ENCODE measurements at regions not wholly inside any gene's neighbourhood (a gene's known extent, or its start where the extent isn't known, plus 50 kb on each side); places are given as distances from the start of the nearest gene placed in this dataset.
"Not testable (repeated sequence)": the region's sequence is repeated elsewhere in the genome, so short reads cannot be mapped to it uniquely, and the experiment has no call there.

DNA sequence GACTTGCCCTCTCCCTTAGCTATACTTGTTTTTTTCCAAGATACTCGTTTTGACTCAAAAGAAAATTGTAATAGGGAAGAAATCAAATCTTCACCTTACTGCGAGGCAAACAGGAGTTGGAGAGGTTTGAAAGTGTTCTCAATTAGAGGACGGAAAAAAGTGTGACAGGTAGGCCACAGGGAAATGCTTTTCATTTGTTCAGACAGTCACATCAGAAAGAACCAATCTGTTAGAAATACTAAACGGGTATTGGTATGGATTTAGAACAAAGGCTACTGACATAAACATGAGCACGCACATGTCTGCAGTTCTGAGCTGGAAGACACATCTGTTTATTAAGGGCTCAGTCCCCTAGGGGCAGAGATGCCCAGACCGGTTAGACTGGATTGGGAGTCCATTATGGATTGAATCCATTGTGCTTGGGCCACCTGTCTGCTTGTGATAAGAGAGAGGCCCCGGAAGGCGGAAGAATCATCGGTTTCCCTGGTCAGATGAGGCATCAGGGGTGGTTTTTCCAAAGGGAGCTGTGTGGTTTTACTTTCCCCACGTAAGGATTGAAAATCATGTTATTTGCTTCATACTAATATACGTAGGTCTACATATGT, 220.9 kb upstream of the MYLIP start:
- no peak overlapping the region for H3K4me3 ChIP-seq (ENCODE audit: low read depth, low read length)
- TF ChIP-seq, protein P1, sequence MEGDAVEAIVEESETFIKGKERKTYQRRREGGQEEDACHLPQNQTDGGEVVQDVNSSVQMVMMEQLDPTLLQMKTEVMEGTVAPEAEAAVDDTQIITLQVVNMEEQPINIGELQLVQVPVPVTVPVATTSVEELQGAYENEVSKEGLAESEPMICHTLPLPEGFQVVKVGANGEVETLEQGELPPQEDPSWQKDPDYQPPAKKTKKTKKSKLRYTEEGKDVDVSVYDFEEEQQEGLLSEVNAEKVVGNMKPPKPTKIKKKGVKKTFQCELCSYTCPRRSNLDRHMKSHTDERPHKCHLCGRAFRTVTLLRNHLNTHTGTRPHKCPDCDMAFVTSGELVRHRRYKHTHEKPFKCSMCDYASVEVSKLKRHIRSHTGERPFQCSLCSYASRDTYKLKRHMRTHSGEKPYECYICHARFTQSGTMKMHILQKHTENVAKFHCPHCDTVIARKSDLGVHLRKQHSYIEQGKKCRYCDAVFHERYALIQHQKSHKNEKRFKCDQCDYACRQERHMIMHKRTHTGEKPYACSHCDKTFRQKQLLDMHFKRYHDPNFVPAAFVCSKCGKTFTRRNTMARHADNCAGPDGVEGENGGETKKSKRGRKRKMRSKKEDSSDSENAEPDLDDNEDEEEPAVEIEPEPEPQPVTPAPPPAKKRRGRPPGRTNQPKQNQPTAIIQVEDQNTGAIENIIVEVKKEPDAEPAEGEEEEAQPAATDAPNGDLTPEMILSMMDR (IDR thresholded peaks at IDR 0.05; ENCODE audit: low read depth, low read length): no peak

GRCh38 chr6:15907220-15907913, 221.5 kb upstream of the MYLIP start:
- H3K4me3 ChIP-seq (ENCODE audit: low read depth, low read length): not testable (repeated sequence)

- no peak overlapping the region for H3K4me3 ChIP-seq (ENCODE audit: low read depth, low read length)
- TF ChIP-seq, protein P1 (IDR thresholded peaks at IDR 0.05; ENCODE audit: low read depth, low read length): no peak
Measured at GRCh38 chr6:15906420-15907016, 222.4 kb upstream of the MYLIP start.

DNA sequence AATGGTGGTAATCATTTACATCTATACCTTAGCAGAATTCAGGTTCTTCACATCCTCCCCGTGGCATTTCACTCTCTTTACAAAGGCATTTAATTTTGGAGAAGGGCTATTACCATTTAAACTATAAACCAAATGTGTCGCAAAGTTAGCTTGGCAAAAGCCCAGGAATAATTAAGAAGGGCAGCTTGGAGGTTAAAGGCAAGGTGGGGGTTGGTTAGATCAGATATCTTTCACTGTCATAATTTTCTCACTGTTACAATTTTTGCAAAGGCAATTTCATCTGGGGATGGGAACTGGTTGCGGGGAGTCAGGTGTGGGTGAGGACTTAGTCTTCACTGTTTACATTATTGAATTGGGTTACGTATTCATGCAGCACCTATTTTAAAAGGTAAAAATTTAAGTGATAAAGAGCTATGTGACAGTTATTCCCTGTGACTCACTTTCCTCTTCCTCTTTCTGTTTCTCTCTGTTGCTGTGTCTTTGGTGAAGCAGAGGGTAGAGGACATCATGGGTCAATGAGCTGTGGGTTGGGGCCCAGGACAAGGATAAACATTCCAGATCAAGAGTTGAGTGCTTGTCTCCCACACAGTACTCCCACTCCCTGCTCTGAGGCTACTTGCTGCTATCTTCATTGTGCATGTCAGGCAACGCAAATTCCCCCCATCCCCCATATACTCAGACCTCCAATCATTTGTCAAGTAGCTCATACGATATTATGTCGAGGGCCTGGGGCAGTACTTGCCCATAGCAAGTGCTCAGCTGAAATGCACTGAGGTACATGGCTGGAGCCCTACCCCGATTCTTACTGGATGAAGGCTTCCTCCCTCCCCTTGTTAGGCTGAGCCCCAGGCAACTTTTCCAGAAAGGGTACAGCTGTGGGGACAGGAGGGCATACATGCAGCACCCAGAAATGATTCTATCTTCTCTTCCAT, 223.1 kb upstream of the MYLIP start:
- H3K4me3 ChIP-seq (ENCODE audit: low read depth, low read length): no peak overlapping the region
- TF ChIP-seq, protein P1 (IDR thresholded peaks at IDR 0.05; ENCODE audit: low read depth, low read length): no peak

- TF ChIP-seq, protein P1 (IDR thresholded peaks at IDR 0.05; ENCODE audit: low read depth, low read length): no peak
- no peak overlapping the region for H3K4me3 ChIP-seq (ENCODE audit: low read depth, low read length)
Measured at GRCh38 chr6:15904651-15905376, 224.1 kb upstream of the MYLIP start.

DNA sequence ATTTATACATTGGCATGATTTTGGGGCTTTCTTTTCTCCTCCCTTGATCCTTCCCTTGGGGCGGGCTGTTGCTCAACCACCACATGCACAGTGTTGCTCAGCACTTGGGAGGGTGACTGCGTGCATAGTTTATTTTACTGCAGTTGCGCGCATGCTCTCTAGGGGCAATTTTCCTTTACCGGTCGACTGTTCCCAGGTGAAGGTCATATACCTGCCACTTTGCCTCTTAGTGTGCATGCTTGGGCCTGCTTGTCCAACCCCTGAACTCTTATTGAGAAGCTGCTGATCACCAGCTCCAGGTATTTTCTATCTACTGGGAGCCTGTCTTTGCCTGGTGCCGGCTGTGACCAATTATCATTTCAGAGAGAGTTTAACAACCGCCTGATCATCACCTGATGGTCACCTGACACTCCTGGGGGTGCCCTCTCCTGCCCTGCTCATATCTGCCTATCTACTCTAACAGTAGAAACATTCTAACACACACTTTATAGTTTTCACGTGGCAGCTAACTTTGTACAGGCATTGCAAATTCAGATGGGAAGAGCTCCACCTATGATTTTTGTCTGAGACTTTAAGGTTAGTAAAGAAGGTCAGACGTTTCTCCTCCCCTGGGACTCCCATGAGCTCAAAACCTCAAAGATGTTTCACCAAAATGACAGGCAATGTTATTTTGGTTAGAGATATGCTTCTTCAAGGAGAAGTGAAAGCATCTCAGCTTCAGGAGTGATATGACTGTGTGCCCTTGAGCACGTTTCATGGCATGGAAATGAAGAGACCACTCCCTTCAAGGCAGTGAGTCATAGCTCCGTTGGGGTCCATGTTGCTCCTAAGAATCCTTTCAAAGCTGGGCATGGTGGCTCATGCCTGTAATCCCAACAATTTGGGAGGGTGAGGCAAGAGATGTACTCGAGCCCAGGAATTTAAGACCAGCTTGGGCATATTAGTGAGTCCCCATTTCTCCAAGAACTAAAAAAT, 227.5 kb upstream of the MYLIP start:
- no peak overlapping the region for H3K4me3 ChIP-seq (ENCODE audit: low read depth, low read length)
- TF ChIP-seq, protein P1 (IDR thresholded peaks at IDR 0.05; ENCODE audit: low read depth, low read length): no peak

All from WI38 (cell line).